ENCODE measurements at regions not wholly inside any gene's neighbourhood (a gene's known extent, or its start where the extent isn't known, plus 50 kb on each side); places are given as distances from the start of the nearest gene placed in this dataset.
A peak's percentile ranks its signal among the peaks of the same experiment; 100 is the strongest.
"Not testable (repeated sequence)": the region's sequence is repeated elsewhere in the genome, so short reads cannot be mapped to it uniquely, and the experiment has no call there.

DNA sequence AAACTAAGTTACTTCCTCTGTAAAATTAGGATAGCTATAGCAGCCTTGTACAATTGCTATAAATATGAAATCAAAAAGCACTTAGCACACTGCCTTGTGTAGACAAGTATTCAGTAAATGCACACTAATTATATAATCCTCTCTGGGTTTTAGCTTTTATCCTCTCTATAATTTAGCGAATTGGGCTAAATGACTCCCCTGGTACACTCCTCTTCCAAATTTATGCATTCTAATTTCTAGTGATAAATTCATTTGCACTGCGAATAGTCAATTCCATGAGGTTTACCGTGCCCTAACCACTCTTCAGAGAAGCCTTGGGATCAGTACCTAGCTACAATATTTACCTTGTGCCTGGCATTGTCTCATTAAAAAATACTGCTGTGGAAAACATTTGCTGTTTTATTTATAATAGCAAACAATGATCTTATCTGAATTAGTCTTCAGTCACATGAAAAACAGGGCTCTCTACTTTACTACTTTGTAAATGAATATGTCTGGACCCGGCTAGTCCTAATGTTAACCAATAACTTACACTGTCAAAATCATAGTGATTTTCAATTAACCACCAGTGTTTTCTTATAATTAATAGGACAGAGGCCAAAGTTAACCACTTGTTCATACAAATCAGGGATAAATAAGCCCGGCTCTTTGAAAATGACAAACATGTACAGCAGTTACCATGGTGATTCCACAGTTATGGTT lies 577.9 kb downstream of the IPMK start:
- no peak for DNase-seq (ENCODE audit: low read depth)

DNA sequence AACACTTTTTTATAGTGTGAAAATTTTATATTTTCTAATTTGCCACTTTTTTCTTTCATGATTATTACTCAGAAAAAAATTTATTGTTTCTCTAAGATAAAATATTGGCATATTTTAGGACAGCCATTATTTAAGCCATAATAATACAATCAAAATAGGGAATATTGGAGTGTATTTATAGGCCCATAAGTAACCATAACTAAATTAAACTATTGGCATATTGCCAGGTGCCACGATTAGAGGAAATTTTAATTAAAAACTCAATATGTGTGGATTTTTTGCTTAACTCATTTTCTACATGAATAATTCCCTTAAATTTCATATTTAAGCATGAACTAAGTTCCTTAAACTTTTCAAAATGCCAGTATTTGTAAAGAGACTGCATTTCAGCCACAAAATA lies 587.8 kb downstream of the IPMK start:
- no peak for DNase-seq (ENCODE audit: low read depth)

DNA sequence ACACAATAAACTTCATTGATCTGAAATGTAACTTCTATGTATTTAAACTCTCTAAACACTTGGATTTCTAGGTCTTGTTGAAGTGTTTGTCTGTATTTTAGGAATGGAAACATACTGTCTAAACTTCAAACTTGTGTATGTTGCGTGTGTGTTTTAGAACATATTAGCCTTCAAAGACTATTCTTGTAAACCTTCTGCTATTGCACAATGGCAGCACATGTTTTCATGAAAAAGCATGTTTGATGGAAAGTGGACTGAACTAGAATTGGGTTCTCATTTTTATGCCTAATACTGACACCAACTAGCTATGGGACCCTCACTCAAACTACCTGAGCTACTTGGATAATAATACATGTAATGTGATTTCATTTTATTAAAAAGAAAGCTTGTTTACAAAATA lies 592.6 kb downstream of the IPMK start:
- no peak for DNase-seq (ENCODE audit: low read depth)

DNA sequence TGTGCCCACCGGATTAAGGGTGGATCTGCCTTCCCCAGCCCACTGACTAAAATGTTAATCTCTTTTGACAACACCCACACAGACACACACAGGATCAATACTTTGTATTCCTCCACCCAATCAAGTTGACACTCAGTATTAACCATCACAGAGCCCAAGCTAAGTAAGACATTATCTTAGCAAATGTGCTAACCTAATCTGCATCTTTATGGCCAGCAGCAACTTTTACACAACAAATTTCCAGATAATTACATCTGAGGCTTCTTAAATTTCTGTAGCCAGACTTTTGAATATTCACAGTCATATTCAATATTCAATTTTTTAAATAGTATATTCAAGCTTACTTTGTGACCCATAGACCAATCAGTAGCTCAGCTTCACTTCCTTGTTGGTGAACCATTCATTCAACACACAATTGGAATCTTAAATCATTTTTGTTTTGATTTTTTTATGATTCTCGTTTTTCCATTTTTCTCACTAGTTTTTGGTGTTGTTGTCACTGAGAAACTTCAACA lies 594.2 kb downstream of the IPMK start:
- DNase-seq (ENCODE audit: low read depth), result no peak

DNA sequence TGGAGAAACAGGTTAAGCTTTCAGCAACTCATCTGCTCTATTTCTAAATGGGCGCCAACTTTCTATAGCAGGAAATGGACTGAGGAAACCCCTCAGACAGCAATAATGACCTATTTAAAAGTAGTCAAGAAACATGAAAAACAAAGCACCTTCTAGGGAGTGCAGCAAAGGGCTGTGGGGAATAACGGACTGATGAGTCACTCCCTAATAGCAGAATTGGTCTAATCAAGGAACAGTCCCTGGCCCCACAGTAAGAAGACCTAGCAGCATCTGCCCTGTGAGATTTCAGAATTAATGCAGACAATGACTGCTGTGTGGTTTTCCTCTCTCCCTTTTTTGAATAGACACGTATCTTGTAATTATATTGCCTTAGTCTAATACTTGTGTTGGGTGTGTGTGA lies 602.9 kb downstream of the IPMK start:
- DNase-seq (ENCODE audit: low read depth), result no peak

DNA sequence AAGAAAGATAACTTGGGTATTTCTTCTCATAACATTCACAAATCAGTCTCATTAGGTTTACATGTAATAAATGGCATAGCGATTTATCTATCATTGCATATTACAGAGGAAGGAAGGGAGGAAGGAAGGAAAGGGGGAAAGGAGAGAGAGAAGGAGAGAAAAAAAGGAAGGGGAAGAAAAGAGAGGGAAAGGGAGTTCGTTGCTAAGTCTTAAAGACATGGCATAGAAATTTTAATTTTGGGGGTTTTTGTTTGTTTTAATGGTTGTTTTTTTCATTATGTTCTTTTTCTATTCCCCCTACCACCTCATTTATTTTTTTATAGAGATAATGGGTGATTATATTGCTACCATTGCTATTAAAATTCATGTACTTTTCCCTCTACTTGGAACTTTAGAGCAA lies 604.3 kb downstream of the IPMK start:
- no peak for DNase-seq (ENCODE audit: low read depth)

DNA sequence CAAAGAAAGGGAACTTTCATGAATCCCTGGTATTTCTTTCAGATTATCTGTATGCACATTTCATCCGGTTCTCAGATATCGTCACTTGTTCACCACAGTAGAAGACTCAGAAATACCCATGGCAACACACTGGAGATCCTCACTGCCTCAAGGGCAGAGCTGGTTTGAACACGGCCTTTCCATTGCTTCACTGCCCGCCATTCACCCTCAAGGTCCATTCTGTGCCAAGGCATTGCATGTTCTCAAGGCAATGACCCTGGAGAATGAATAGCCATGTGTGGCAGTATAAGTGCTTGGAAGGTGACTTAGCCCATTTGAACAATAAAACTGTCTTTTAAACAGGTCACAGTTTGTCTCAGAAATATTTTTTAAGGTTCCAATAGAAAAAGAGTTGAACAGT lies 606.5 kb downstream of the IPMK start:
- DNase-seq (ENCODE audit: low read depth), result no peak

DNA sequence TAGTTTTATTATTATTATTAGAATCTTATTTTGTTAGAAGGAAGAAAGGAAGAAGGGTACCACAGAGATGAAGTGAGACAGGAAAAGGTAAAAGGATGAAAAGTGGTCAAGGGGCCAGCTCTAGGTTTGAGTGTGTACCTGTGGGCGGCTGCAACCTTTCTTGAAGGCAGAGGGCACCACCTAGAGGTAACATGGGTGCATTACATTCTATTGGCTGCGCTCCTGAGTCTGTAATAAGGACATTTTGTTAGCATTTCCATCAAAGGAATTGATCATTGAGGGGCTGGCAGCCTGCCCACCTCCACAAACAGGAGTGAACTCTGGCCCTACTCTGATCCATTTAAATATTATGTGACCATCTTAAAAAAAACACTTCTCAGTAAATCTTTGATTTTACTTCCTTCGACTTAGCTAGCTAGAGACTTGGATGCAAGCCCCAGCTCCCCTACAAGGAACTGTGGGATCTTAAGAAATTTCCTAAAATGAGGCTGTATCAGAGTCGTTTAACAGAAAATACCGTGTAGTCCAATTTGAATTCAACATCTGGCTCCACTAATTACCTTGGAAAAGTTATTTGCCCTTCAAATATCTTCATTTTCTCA lies 610.4 kb downstream of the IPMK start:
- DNase-seq (ENCODE audit: low read depth), result peak; percentile 2

DNA sequence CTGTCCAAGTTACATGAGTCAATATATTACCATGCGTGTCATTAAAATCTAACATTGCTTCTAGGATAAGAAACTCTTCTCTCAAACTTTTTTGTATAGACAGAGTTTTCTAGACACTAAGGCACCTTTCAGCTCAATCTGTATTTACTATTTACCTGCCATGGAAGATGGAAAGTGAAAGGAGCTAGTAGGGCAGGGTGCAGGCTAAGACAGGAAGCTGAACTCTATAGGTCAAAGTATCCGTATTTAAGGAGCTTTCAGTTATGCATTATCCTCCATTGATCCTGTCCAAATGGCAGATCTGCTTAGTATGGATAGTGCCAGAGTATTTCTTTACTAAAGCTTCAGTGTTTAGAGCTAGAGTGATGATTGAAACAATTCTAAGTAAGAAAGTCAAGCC lies 612.8 kb downstream of the IPMK start:
- no peak for DNase-seq (ENCODE audit: low read depth)

DNA sequence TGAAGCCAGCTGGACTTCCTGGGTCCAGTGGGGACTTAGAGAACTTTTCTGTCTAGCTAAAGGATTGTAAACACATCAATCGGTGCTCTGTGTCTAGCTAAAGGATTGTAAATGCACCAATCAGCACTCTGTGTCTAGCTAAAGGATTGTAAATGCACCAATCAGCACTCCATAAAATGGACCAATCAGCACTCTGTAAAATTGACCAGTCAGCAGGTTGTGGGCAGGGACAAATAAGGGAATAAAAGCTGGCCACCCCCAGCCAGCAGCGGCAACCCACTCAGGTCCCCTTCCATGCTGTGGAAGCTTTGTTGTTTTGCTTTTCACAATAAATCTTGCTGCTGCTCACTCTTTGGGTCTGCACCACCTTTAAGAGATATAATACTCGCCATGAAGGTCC lies 622.6 kb downstream of the IPMK start:
- DNase-seq (ENCODE audit: low read depth), result not testable (repeated sequence)

DNA sequence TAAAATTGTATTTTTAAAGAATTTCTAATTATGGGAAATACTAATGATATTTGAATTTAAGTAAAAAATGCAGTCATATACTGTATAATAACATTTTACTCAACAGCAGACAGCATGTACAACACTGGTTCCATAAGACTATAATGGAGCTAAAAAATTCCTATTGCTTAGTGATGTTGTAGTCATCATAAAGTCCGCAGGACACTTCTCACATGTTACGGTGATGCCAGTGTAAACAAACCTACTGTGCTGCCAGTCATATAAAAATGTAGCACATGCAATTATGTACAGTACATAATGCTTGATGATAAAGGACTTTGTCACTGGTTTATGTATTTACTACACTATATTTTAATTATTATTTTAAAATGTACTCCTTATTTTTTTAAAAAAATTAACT lies 629.3 kb downstream of the IPMK start:
- DNase-seq (ENCODE audit: low read depth), result no peak

DNA sequence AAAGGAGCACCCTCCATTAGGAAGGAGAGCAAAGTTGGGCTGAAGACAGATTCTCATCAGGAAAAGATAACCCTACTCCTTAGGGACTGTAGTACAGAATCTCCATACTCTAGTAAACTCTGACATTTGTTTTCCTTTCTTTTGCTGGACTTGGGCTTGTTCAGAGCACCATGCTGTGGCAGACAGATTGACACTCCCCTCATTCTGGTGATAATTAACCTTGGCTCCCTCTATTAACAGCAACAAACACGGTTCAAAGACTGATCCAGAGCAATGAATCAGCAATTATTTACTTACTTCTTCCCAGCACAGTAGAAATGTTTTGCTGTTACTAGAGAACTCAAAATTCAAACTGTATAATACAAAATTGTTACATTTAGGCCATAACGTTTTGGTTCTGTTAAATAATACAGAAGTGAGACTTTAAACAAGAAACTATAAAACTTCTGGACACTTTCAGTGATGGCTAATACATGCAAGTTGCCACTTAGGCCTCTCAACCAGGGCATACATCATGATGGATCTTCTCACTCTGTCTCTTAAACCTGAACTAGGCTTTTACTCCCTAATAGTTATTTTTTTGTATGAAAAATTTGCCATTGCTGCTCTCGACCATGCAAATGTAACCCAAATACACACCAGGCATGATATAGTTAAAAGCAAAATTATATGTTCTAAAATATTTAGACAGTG lies 639.0 kb downstream of the IPMK start:
- DNase-seq (ENCODE audit: low read depth), result no peak

DNA sequence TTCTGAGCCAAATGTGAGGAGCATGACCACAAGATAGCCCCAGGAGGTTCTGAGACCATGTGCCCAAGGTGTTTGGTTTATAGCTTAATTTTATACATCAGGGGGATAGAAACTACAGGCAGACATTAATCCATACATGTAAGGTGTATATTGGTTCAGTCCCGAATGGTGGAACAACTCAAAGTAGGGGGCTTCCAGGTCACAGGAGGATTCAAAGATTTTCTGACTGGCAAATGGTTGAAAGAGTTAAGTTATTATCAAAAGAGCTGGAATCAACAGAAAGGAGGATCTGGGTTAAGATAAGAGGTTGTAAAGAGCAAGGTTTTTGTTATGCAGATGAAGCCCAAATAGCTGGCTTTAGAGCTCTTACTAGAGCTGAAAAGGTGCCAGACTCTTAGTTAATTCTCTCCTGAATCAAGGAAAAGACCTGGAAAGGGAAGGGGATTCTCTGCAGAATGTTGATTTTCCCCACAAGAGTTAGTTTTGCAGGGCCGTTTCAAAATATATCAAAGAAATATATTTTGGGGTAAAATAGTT lies 640.0 kb downstream of the IPMK start:
- DNase-seq (ENCODE audit: low read depth), result no peak

DNA sequence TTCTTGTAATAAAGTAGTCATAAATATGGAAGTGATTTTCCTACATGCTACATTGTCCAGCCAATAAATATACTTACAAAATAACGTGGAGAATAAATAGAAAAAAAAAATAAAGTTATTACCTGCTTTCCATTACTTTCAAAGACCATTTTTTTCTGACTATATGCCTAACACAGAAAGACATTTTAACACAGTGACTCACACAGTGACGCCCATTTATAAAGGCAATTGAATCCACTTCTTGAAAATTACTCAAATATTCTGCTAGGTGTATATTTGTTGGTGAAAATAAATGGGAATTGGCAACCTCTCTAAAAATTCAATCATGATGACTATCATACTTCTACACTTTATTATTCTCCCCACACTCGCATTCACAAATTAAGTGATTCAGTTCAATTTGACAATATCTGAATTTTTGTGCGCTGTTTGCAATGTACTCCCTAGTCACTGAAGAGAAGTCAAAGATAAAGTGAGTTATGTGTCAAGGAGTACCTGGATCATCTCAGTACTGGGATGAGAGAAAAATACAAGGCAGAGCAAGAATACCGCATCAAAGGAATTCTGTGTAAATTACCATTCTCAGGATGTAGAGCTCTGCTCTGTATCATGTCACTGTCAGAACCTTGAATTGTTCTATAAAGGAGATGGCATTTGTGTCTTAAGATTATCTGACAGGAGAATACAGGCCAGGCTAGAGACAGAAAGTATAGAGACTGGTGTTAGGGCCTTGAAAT lies 642.7 kb downstream of the IPMK start:
- no peak for DNase-seq (ENCODE audit: low read depth)

DNA sequence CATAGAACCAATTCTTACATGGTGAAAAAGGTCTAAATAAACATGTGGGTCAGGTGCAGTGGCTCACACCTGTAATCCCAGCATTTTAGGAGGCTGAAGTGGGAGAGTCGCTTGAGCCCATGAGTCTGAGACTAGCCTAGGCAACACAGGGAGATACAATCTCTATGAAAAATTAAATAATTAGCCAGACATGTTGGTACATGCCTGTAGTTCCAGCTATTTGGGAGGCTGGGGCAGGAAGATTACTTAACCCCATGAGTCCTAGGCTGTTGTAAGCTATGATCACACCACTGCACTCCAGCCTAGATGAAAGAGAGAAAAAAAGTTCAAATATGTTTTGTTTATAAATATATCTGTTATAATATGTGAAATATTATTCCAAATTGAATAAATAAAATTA lies 643.6 kb downstream of the IPMK start:
- DNase-seq (ENCODE audit: low read depth), result no peak

DNA sequence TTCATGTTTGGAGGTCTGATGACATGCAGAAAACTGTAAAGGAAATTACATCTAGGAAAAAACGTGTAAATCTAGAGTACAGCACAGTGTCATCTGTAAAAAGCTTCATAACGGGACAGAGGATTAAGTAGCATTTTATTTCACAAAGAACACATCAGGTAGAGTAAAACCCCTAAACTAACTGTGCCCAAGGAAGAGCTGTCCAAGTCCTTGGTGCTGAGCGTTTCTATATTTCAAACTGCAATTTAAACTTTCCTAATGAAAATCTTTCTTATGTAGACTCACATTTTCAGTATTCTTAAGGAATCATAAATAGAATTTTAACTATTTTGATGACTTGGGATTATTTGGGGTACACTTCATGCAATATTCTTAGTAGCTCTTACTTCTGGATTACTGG lies 646.2 kb downstream of the IPMK start:
- no peak for DNase-seq (ENCODE audit: low read depth)

DNA sequence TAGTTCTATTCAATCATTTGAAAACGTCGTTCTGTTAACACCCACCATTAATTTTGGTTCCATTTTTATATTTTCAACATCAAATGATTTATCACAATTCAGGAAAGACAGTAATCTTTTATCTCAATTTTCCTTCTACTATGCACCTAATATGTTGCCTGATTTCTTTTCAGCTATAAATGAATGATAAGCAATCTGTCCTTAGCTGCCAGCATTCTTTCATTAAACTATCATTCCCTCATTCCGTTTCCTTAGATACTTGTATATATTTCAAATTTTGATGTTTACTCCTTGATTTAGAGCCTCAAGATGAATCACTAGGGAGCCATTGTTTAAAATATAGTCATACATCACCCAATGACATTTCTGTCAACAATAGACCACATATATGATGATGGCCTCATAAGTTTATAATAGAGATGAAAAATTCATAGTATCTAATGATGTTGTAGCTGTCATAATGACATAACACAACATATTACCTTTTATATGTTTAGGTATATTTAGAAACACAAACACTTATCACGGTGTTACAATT lies 661.7 kb downstream of the IPMK start:
- DNase-seq (ENCODE audit: low read depth), result no peak

DNA sequence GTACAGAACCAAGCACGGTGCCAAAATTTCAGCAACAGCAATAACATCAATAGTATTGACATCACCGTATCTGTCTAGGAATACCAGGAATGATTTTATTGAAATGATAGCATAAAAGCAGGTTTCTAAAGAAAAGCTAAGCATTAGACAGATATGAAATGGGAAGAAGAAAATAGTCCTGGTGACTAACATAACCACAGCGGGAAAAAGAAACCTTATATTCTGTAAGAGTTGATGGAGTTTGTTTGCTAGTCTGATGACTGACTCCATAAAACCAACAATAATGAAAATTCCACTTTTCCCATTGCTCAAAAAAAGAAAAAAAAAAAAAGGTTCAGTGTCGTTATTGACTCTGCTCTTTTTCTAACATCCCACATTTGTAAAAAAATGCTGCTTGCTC lies 668.3 kb downstream of the IPMK start:
- DNase-seq (ENCODE audit: low read depth), result no peak

DNA sequence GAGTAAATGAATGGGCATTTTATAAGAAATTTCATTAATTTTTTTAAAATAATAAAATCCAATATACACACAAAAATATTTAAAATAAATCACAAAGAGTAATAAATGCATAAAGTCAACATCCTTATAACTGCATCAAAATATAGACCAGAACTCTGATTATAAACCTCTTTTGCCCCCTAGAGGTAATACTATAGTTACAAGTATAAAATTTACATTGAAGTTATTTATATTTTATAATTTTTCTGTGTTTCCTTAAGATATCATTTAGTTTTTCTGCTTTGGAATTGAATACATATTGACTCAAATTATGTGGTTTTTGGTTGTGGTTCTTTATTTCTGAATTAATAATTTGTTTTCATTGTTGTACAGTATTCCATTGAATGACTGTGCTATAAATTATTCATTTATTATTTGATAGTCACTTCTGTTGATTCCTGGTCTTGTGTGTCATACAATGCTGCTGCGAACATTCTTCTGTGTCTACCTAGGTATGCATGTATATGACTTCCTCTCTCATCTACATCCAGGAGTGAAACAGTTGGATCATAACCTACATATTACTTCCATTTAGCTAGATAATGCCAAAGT lies 673.6 kb downstream of the IPMK start:
- DNase-seq (ENCODE audit: low read depth), result no peak

DNA sequence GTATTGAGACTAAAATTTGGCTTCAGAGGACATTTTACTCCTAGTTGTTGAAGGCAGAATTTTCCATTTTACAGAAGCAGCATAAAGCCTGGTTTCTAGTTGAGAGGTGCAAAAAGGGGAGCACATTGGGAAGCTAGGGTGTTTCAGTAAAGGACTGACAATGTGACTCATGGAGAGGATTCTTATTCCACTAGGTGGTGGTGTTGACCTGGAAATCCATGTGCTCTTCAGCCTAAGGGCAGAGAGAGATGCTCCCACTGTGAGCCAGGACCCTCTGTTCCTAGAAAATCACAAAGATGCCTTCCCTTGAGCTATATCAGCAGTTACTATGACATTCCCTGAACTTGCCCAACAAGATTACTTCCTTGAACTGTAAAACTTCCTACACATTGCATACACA lies 687.8 kb downstream of the IPMK start:
- no peak for DNase-seq (ENCODE audit: low read depth)

DNA sequence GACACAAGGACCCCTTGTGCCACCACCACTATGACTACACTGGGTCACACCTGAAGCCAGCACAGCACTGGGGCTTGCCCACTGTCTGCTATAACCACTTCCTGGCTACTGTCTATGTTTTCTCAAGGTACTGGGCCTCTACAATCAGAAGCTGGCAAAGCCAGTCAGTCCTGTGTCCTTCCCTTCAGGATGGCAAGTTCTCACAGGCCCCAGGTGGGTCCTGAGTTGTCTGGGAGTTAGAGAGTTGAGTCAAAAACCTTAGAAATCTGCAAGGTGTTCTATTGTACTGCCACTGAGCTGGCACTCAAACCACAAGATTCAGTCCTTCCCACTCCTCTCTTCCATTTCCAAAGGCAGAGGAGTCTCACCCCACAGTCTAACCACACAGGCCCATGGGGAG lies 705.5 kb downstream of the IPMK start:
- no peak for DNase-seq (ENCODE audit: low read depth)

DNA sequence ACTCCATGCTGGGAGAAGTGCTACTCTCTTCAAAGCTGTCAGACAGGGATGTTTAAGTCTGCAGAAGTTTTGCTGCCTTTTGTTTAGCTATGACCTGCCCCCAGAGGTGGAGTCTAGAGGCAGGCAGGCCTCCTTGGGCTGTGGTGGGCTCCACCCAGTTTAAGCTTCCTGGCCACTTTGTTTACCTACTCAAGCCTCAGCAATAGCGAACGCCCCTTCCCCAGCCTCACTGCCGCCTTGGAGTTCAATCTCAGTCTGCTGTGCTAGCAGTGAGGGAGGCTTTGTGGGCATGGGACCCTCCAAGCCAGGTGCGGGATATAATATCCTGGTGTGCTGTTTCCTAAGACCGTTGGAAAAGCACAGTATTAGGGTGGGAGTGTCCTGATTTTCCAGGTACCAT lies 715.9 kb downstream of the IPMK start:
- DNase-seq (ENCODE audit: low read depth), result not testable (repeated sequence)

All from activated T-cell treated with anti-CD3 and anti-CD28 coated beads for 48 hours (primary cell).